Breast epithelium (tissue), 3 donors: ENCODE measurements at regions not wholly inside any gene's neighbourhood (a gene's known extent, or its start where the extent isn't known, plus 50 kb on each side); places are given as distances from the start of the nearest gene placed in this dataset.

ENCODE experiments used
- CTCF ChIP-seq, 3 donors: fragments of 450-650 bp; IDR thresholded peaks; one replicate each; pipeline ENCODE4 v1.5.1; 2016 to 2017; ENCODE audit warnings: antibody characterized with exemption in 3 of 3, mild to moderate bottlenecking in 3 of 3, moderate library complexity in 3 of 3
- POLR2A ChIP-seq: fragments of 450-650 bp; IDR thresholded peaks from one replicate; pipeline ENCODE4 v1.6.1; 2016; ENCODE audit warnings: antibody characterized with exemption, mild to moderate bottlenecking, moderate library complexity
- POLR2AphosphoS5 ChIP-seq, 3 donors: sonication (generic); formaldehyde crosslinking; IDR thresholded peaks; one replicate each; pipeline ENCODE4 v1.6.1; 2017; ENCODE audit warnings: antibody characterized with exemption in 3 of 3

- TF ChIP-seq POLR2A (no peak), CTCF (IDR thresholded peaks at IDR 0.05) (no peak), POLR2AphosphoS5 (IDR thresholded peaks at IDR 0.05) (no peak)
Observed at GRCh38 chr21:35652872-35653271, 407.5 kb downstream of the SETD4 start.
